Epithelial cell of proximal tubule (primary cell): ENCODE measurements at regions not wholly inside any gene's neighbourhood (a gene's known extent, or its start where the extent isn't known, plus 50 kb on each side); places are given as distances from the start of the nearest gene placed in this dataset.

Source experiments
- DNase-seq: peaks from one replicate; pipeline ENCODE4 v3.0.0-alpha.2; 2011; ENCODE audit warnings: low read depth
- H3K4me3 ChIP-seq: 2 replicates; pipeline ENCODE4 v1.5.1; 2011; ENCODE audit warnings: low read depth, mild to moderate bottlenecking, low read length
- CTCF ChIP-seq: conservative IDR thresholded peaks from 2 replicates; pipeline ENCODE4 v1.5.1; 2012; ENCODE audit warnings: low read depth, mild to moderate bottlenecking, low read length

- H3K4me3 ChIP-seq, result no peak overlapping the region
- TF ChIP-seq CTCF, result no peak
- DNase-seq, result no peak
Measured at GRCh38 chr4:185890196-185890595, 78.2 kb upstream of the SORBS2 start.

- DNase-seq, result no peak
- peak; percentile 26 for TF ChIP-seq CTCF
- H3K4me3 ChIP-seq, result no peak overlapping the region
Measured at GRCh38 chr4:185892165-185892564, 80.2 kb upstream of the SORBS2 start.

- no peak for DNase-seq
- H3K4me3 ChIP-seq, result no peak overlapping the region
- TF ChIP-seq CTCF, result no peak
Measured at GRCh38 chr4:185893500-185893899, 81.5 kb upstream of the SORBS2 start.

GRCh38 chr4:185894481-185894880 lies 82.5 kb upstream of the SORBS2 start:
- no peak for TF ChIP-seq CTCF
- no peak overlapping the region for H3K4me3 ChIP-seq
- DNase-seq, result no peak

- TF ChIP-seq CTCF, result no peak
- DNase-seq, result no peak
- H3K4me3 ChIP-seq, result no peak overlapping the region
Measured at GRCh38 chr4:185895351-185895750, 83.4 kb upstream of the SORBS2 start.

- no peak for DNase-seq
- H3K4me3 ChIP-seq, result no peak overlapping the region
- no peak for TF ChIP-seq CTCF
Measured at GRCh38 chr4:185895866-185896265, 83.9 kb upstream of the SORBS2 start.

- no peak overlapping the region for H3K4me3 ChIP-seq
- no peak for TF ChIP-seq CTCF
- no peak for DNase-seq
Measured at GRCh38 chr4:185896817-185897488, 85.0 kb upstream of the SORBS2 start.
